ENCODE measurements at regions not wholly inside any gene's neighbourhood (a gene's known extent, or its start where the extent isn't known, plus 50 kb on each side); places are given as distances from the start of the nearest gene placed in this dataset.
"Not testable (repeated sequence)": the region's sequence is repeated elsewhere in the genome, so short reads cannot be mapped to it uniquely, and the experiment has no call there.

DNA sequence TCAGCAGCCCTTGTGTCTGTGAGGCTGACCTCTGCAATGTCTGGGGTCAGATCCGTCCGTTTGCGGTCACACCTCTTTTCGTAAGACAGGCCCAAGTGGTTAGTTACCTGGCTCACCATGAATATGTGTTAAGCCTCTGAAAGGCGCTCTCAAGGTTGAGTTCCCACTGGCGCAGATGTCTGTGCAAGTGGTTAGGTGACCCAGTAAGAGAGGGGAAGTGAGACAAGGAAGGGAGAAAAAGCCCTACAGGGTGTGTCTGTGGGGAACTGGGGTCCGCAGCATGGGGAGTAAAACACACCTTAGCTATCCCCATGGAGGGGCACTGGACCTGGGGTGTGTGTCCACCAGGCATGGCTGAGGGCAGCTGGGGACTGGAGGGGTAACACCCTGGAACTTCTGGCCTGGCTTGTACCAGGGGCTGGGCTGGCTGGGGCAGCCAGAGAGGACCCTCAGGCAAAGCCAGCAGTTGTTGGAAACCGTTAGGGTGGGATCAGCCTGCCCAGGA lies 391.6 kb upstream of the PROK2 start:
- DNase-seq (ENCODE audit: low read depth), result no peak

DNA sequence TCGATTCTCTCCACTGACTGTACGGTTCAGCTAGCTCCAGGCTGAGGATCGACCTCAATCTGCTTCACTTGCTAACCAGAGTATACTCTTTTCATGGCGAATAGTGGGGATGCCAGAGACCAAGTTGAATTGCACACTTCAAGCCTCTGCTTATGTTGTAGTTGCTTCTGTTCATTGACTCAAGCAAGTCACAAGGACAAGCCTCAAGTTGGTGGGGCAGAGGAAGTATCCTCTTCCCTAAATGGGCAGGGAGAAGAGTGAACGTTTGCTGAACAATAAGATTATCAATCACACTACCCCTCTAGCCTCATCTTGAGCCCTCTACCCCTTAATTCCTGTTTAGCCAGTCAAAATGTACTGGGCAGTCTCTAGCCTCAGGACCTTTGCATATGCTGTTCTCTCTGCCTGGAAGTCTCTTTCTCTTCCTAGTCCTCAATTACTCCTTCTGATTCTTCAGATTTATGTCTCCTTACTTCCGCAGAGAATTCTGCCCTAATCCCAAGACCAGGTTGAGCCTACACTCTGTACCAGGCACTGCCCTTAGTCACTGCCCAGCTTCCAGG lies 390.4 kb upstream of the PROK2 start:
- no peak for DNase-seq (ENCODE audit: low read depth)

DNA sequence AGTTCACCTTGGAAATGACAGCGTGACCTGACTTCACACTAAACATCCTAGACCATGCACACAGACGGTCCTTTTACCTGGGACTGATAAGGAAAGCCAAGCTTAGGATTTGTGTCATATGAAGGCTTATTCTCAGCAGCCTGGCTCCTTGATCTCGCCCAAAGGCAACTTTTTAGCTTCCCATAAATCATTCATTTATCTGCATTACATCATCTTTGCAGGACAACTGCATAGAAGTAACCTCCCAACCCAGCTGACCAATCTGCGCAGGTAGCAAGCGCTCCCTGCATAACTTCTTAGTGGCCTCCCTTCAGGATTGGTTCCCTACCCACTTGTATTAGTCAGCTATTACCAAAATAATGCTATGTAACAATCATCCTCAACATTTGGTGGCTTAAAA lies 389.9 kb upstream of the PROK2 start:
- DNase-seq (ENCODE audit: low read depth), result no peak

DNA sequence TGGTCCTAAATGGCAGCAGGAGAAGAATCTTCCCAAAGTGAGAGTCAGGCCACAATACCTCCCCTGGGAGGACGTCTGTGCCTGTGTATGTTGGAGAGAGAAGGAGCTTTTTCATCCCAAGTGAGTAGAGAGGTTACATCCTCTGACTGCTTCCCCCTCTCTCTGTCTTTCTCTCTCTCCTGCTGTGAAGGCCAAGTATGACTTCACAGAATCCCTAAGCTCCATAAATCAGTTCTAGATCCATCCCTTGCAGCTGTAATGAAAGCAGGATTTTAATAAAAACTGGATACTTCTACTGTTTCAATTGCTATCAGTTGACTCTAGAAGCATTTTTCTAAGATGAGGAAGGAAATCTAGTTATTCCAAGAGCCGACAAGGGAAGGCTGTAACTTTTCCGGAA lies 389.1 kb upstream of the PROK2 start:
- DNase-seq (ENCODE audit: low read depth), result no peak

DNA sequence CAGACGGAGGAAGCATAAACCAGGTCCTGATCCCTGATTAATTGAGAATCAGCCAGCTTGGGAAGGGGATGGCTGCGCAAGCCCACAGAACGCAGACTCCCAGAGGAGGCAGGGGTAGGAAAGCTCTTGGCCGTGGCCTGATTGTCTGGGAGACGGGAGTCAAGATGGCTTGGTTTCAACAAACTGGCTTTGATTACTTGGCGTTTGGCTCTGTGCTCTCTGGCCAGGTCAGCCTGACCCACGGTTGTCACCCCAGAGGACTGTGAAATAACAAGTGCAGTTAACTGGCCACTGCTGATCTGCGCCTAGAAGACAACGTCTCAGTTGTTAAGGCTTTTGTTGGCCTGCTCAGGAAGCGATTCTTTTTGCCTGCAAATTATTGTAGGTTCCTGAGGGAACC lies 387.0 kb upstream of the PROK2 start:
- DNase-seq (ENCODE audit: low read depth), result no peak

DNA sequence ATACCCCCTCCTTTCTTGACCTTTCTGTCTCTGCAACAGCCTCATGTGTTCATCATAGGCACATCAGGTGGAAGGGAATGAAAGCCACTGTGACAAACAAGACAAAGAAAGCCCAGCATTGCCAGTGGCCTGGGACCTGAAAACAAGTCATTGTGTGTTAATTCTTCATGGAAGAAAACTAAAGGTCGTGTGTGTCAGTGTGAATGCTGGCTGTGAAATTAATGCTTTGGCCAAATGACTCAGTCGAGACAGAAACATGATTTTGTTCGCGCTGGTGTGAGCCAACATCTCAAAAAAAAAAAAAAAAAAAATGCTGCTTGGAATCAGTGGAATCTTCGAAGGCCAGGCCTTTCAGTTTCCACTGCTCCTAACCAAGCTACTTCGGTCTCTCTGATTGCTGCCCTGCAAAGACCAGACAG lies 386.5 kb upstream of the PROK2 start:
- DNase-seq (ENCODE audit: low read depth), result no peak

DNA sequence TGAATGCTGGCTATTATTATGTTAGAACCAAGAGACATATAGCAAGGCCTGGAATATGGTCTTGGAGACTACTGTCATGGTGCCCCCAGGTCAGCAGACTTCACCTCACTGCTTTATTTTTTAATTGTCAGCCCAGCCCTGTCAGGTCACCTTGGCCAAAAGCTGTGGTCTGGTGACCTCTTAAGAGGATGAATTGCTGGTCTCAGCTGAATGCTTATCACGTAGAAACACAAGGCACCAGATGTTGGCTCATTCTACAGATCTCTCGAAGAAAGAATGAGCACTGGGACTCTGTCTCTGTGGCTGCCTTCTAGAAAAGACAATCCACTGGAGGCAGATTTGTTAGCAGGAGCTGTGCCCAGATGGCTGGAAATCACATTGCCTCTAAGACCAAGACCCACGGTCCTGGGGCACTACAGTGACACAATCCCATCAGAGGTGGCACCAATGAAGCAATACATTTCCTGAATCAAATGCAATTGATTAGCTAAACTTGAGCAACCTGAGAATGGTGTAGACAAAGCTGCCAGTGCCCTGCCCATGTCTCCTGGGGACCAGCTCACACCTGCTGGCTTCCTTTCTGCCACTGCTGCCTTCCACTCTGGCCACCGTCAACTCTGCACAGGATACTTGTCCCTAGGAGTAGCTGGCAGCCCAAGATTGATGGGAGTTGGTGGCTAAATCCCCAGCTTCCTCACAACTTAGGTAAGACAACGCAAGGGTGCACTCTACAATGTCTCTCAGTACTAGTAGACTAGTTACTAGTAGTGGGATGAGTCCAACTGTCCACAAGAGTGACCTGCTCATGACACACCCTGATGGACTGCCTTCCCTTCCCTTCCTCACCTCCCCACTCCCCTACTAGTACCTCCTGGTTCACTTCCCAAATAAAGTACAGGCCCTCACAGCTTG lies 384.9 kb upstream of the PROK2 start:
- DNase-seq (ENCODE audit: low read depth), result peak; percentile 56

DNA sequence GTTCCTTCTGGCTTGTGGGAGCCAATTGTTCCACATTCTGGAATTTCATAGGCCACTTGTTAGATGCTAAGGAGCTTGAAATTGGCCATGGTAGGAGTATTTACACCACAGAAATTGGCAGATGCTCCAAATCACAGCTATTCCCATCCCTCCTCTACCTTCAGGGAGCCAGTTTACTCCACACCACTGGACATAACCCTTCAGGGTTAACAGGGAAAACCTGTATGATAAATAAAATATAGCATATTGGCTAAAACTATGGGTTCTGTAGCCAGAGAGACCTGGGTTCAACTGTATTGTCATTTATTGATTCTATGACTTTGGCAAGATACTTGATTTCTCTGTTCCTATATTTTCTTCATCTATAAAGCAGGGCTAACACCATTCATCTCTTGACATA lies 384.2 kb upstream of the PROK2 start:
- no peak for DNase-seq (ENCODE audit: low read depth)

DNA sequence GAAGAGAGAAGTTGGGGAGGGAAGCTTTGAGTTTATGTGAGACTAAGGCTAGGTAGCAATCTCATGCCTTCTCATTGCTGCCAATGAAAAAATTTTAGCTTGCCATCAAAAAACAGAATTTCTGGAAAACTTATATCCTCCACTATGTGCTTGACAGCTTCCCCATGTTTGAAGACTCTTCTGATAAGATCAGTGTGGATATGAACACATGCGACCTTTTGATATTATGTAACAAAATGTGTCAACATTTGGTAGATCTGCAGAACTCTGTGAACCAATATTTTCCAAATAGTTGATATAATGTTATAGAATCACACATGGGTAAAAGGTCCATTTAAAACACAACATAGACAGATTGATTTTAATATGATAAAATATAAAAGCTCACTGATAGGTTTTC lies 380.9 kb upstream of the PROK2 start:
- no peak for DNase-seq (ENCODE audit: low read depth)

DNA sequence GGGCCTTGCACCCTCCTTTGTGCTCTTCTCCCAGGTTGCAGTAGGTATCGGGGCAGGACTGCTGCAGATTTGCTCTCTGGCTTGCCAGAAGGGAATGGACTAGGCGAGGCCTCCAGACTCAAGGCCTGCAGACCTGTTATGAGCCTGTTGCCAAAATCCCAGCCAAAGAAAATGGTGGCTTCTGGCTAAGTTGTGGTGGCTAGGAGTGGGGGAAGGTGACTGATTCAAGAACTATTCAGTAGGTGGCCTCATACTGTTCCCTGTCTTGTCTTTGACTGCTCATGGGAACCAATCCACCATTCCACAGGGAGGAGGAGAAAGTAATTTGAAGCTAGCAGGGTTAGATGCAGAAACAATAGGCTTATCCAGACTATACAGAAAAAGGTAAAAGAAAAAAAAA lies 380.4 kb upstream of the PROK2 start:
- no peak for DNase-seq (ENCODE audit: low read depth)

DNA sequence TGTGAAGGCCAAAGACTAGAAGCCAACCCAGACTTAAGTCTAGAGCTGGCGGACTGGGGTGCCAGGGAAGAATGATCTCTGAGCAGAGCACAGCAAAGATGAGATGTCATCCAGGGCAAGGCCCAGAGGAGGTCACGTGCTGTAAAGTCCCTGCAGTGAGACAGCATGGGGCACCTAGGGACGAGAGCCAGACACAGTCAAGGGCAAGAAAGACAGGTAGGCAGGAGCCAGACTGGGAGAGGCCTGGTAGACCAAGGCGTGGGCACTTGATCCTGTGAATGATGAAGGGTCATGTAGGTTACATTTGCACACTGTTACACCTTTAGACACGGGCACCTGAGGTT lies 379.7 kb upstream of the PROK2 start:
- no peak for DNase-seq (ENCODE audit: low read depth)

DNA sequence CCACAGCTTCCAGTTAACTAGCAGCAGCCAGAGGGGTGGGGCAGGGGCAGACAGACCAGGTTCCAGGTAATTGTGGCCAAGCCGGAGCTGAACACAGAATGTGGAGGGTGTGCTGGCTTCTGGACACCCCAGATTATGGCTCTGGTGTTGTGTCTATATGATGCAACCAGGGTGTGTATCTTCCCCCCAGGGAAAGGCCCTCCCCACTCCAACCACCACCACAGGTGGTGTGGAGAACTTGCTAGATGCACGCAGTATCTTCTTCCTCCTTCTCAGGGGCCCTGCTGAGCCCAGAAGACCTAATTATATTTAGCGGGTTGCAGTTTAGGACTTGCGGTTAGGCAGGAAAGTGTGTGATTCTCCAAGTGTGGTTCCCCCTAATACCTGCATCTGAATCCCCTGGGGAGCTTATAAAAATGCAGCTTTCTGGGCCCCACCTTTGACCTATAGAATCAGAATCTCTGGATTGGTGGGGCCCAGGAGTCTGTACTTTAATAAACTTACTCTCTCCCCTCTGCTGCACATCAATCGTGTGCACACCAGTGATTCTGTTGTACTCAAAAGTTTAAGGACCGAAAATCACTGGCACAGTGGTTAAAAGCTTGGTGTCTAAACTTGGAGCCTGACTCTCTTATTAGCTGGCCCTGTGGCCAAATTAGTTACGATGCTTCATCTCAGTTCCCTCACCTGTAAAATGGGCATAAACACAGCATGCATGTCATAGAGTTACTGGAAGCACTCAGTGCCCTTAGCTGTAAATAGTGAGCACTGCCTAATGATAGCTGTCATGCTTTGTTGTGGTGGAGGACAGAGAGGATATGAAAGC lies 379.1 kb upstream of the PROK2 start:
- DNase-seq (ENCODE audit: low read depth), result peak; percentile 80

DNA sequence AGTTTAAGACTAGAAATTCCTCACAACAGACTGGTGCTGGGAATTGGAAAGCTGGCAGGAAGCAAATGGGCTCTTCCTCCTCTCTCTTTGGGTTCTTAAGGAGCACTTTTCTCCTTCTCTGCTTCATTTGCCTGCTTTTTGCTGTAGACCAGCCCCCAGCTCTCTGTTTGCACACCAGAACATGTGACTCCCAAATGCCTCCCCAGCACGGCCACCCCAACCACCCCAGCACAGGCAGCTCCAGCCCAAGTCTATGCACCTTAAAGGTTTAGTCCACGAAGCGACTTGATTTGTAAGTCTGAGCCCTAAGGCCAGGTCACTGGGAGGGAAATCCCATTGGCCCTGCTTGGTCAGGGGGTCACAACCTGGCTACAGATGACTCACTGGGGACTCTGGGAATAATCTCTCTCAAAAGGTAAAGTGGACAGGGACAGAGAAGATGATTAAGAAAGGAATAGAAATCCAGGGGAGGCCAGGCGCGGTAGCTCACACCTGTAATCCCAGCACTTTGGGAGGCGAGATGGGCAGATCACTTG lies 377.8 kb upstream of the PROK2 start:
- DNase-seq (ENCODE audit: low read depth), result no peak

DNA sequence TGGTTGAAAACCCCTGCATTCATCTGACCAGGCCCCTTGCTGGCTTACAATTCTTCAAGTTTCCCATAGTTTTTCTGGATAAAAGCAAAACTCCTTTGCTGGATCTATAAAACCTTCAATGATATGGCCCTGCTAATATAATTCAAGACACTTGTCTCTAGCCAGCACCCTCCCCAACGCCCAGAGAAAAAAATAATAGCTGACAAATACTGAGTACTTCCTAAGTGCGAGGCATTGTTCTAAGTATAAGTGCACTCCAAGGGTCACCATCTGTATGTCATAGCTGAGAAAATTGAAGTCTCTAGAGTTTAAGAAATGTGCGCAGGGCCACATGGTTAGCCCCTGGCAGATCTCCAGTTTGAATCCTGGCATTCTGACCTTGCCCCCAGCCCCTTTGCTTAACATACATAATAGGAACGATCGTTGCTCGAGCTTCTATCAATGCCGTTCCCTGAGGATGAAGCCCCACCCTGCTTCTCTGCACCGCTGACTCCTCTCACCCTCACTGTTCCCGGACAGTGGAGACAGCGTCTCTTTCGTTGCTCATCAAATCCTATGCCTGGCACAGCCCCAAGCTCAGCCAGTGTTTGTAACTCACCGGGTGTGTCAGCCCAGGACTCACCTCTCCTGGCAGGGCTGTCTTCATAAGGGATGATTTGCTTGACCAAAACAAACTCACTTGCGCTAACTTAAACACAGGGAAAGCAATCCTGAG lies 377.1 kb upstream of the PROK2 start:
- DNase-seq (ENCODE audit: low read depth), result no peak

DNA sequence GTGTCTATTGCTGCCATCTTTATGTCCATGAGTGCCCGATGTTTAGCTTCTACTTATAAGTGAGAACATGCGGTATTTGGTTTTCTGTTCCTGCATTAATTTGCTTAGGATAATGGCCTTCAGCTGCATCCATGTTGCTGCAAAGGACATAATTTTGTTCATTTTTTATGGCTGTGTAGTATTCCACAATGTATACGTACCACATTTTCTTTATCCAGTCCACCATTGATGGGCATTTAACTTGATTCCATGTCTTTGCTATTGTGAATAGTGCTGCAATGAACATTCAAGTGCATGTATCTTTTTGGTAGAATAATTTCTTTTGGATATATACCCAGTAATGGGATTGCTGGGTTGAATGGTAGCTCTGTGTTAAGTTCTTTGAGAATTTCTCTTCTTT lies 376.3 kb upstream of the PROK2 start:
- not testable (repeated sequence) for DNase-seq (ENCODE audit: low read depth)

DNA sequence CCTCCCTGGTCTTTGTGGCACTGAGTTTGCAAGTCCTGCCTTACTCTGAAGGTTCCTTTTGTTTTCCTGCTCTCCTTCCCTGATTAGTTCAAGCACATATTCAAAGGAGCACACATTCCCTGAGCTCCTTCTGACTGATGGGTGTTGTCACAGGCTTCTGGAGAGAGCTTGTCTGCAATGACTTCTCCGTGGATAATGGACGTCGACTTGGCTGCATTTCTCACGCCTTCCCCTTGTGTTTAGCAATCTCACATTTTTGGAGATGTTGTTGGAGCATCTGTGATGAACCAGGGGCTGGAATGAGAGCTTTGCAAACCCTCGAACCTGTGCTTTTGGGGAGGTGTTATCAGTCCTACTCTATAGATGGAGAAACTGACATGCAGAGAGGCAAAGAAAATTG lies 375.4 kb upstream of the PROK2 start:
- DNase-seq (ENCODE audit: low read depth), result no peak

DNA sequence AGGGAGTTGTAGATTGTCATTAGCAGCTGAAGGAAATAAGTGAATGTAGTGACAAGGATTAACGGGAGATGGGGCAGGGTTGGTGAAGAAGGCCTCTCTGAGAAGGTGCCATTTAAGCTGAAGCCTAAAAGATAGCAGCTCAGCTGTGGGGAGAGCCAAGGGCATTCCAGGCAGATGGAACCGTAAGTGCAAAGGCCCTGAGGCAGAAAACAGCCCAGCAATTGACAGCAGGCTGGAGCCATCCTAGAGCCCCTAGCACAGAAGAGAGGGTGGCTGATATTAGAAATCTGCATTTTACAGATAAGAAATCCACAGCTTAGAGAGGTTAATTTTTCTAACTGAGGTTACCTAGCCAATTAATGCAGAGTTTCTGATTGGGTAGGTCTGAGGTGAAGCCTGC lies 374.5 kb upstream of the PROK2 start:
- no peak for DNase-seq (ENCODE audit: low read depth)

DNA sequence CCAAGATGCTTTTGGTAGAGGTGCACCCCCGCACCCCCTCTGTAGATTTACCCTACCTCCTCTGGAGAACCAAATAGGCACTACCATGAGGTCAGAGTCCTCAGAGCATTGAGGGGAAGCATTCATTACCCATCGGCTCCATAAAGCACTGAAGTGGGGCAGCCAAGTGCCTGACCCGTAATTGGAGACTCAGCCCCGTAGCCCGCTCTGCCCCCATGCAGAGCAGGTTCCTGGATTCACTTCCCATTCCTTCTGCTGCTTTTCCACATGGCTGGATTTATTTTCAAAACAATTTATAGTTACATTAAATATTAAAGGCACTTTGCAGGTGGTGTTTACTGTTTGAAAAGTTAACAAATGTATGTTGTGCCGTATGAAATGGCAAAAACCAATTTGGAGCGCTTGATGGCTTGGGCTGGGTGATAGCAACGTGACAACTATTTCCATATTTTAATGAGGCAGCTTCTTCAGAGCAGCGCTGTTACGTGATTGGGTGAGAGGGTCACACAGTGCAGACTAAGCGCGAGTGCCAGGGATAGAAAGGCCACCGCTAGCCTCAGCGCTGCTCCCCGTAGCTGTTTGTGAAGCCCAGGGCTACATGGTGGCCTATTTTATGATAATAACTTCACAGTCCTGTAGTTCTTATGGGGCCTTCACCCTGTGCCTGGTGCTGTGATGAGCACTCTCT lies 373.8 kb upstream of the PROK2 start:
- DNase-seq (ENCODE audit: low read depth), result no peak

DNA sequence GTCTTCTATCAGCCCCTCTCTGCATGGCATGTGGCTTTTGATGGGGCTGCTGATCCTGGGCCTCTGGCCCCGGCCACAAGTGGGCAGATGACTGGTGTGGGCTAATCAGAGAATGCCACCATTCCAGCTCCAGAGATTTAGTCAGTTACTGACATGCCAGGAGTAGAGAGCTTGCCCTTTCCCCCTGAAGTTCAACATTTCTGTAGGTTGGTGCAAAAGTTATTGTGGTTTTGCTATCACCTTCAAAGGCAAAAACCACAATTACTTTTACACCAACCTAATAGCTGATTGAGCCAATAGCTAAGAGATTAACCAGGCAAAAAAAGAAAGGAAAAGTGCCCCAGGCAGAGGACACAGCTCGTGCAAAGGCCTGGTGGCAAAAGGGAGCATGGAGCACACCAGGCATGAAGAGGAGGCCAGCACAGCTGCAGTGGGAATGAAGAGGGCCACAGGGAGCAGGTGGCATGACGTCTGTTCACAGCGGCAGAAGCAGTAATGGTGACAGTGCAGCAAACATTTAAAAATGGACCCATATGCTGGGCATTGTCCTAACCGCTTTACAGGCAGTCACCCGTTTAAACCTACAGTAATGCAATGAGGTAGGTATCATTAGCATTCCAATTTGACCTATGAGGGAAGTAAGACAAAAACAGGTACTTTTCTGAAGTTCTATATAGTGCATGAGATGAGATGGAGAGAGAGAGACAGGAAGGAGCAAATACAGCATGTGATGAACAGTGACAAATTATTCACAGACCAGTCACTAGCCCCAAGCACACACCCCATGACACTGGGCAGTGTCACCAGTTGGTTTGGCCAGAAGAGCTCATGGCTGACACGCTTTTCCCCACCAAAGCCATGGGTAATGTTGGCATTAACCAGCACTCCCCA lies 373.0 kb upstream of the PROK2 start:
- DNase-seq (ENCODE audit: low read depth), result no peak

DNA sequence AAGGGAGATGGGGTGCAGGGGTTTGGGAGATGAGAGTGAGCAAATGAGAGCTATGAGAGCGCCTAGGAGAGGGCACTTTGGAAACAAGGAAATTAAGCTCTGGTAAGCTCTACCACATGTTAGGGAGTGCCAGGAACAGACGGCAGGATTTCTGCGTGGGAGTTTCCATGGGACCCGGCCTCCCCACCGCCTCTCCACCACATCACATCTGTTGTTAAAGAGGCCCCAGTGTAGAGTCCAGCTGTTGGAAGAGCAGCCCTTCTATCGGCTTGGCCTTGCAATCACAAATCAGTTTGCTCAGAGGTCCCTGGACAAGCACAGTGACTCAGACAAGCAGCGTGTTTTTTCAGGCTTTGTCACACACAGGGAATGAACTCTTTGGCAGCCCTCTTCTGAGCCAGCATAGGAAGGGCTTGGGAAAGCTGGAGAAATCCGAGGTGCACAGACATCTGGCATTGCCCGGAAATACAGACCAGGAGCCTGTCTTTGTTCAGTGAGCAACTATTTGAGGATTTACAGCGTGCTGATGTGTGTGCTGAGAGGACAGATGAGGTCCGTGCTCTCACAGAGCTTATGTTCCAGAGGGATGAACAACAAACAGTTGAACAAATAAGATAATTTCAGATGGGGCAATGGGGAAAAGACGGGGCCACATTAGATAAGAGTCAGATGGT lies 370.6 kb upstream of the PROK2 start:
- DNase-seq (ENCODE audit: low read depth), result no peak
